GM06990 (cell line): ENCODE measurements at regions not wholly inside any gene's neighbourhood (a gene's known extent, or its start where the extent isn't known, plus 50 kb on each side); places are given as distances from the start of the nearest gene placed in this dataset.

Source experiments
- DNase-seq: peaks from one replicate; pipeline ENCODE4 v3.0.0-alpha.2; 2011; ENCODE audit not compliant: insufficient read length; ENCODE audit errors: extremely low read depth
- H3K27me3 ChIP-seq: replicated peaks from 2 replicates; pipeline ENCODE4 v1.6.0; 2011; ENCODE audit warnings: low read length; ENCODE audit not compliant: control insufficient read depth, insufficient read depth
- H3K36me3 ChIP-seq: 2 replicates; pipeline ENCODE4 v1.5.1; 2011; ENCODE audit warnings: low read length; ENCODE audit not compliant: control insufficient read depth, insufficient read depth
- H3K4me3 ChIP-seq: replicated peaks from 2 replicates; pipeline ENCODE4 v1.5.1; 2011; ENCODE audit warnings: low read depth, mild to moderate bottlenecking, control low read depth, low read length
- CTCF ChIP-seq: IDR thresholded peaks from 2 replicates; pipeline ENCODE4 v1.5.1; 2011; ENCODE audit warnings: low read length, control low read depth, mild to moderate bottlenecking, inconsistent platforms; ENCODE audit not compliant: insufficient read depth, poor library complexity, severe bottlenecking

GRCh38 chr11:96713301-96713700 is 323.5 kb downstream of the JRKL start:
- DNase-seq: no peak
- H3K36me3 ChIP-seq: no peaks in the 10 kb centered on the region
- TF ChIP-seq CTCF: no peak

GRCh38 chr11:96714689-96715088 is 324.9 kb downstream of the JRKL start:
- Histone ChIP-seq H3K4me3 (no peak overlapping the region), H3K27me3 (no peaks in the 10 kb centered on the region), H3K36me3 (no peaks in the 10 kb centered on the region)
- no peak for TF ChIP-seq CTCF
- DNase-seq: no peak

More at GRCh38 chr11:96713301-96713700, 323.5 kb downstream of the JRKL start:
- Histone ChIP-seq H3K27me3 (no peaks in the 10 kb centered on the region), H3K4me3 (no peak overlapping the region)

GRCh38 chr11:96715208-96715607 is 325.4 kb downstream of the JRKL start:
- Histone ChIP-seq H3K36me3 (no peaks in the 10 kb centered on the region), H3K27me3 (no peaks in the 10 kb centered on the region), H3K4me3 (no peak overlapping the region)
- DNase-seq: no peak
- TF ChIP-seq CTCF: no peak

GRCh38 chr11:96736601-96737000 is 346.8 kb downstream of the JRKL start:
- Histone ChIP-seq H3K36me3 (no peaks in the 10 kb centered on the region), H3K27me3 (no peaks in the 10 kb centered on the region), H3K4me3 (no peak overlapping the region)
- TF ChIP-seq CTCF: no peak
- no peak for DNase-seq

- no peak for DNase-seq
- Histone ChIP-seq H3K27me3 (no peaks in the 10 kb centered on the region), H3K36me3 (no peaks in the 10 kb centered on the region), H3K4me3 (no peak overlapping the region)
- TF ChIP-seq CTCF: no peak
Observed at GRCh38 chr11:96738311-96738710, 348.5 kb downstream of the JRKL start.

- no peak overlapping the region for H3K4me3 ChIP-seq
- no peaks in the 10 kb centered on the region for H3K36me3 ChIP-seq
- no peak for DNase-seq
- no peaks in the 10 kb centered on the region for H3K27me3 ChIP-seq
- TF ChIP-seq CTCF: no peak
Observed at GRCh38 chr11:96741068-96741467, 351.3 kb downstream of the JRKL start.
